OCI-LY1 (cell line): ENCODE measurements at regions not wholly inside any gene's neighbourhood (a gene's known extent, or its start where the extent isn't known, plus 50 kb on each side); places are given as distances from the start of the nearest gene placed in this dataset.
A peak's percentile ranks its signal among the peaks of the same experiment; 100 is the strongest.

Source experiments
- H2AFZ ChIP-seq: fragments of 200-600 bp; sonication (generic), shearing (Covaris generic); 2 replicates; pipeline ENCODE4 v1.6.0; 2014; ENCODE audit warnings: antibody characterized with exemption, mild to moderate bottlenecking, low read length
- H3F3A ChIP-seq: fragments of 200-600 bp; sonication (generic), shearing (Covaris generic); 2 replicates; pipeline ENCODE4 v1.6.0; 2014; ENCODE audit warnings: mild to moderate bottlenecking, antibody characterized with exemption, low read length, moderate library complexity; ENCODE audit not compliant: insufficient read depth
- H3K27ac ChIP-seq: fragments of 200-600 bp; sonication (generic); 2 replicates; pipeline ENCODE4 v1.5.1; 2014; ENCODE audit warnings: low read length, mixed run types, mild to moderate bottlenecking, low read depth; ENCODE audit not compliant: poor library complexity, severe bottlenecking
- H3K27me3 ChIP-seq: fragments of 200-600 bp; sonication (generic); 2 replicates; pipeline ENCODE4 v1.6.0; 2014; ENCODE audit warnings: antibody characterized with exemption, mild to moderate bottlenecking, low read length, moderate library complexity; ENCODE audit not compliant: insufficient read depth
- H3K36me3 ChIP-seq: fragments of 200-600 bp; sonication (generic); 2 replicates; pipeline ENCODE4 v1.6.1; 2014; ENCODE audit warnings: mild to moderate bottlenecking, antibody characterized with exemption, low read length, moderate library complexity, mixed read lengths; ENCODE audit not compliant: insufficient read depth
- H3K4me1 ChIP-seq: fragments of 200-600 bp; sonication (generic); 2 replicates; pipeline ENCODE4 v1.5.1; 2014; ENCODE audit warnings: mild to moderate bottlenecking, low read length, moderate library complexity; ENCODE audit not compliant: insufficient read depth, severe bottlenecking
- H3K4me2 ChIP-seq: fragments of 200-600 bp; sonication (generic), shearing (Covaris generic); 2 replicates; pipeline ENCODE4 v1.6.1; 2014; ENCODE audit warnings: low read length
- H3K4me3 ChIP-seq: fragments of 200-600 bp; sonication (generic); 2 replicates; pipeline ENCODE4 v1.5.1; 2014; ENCODE audit warnings: low read length, low read depth, mild to moderate bottlenecking, mixed read lengths; ENCODE audit not compliant: poor library complexity, severe bottlenecking
- H3K79me2 ChIP-seq: fragments of 200-600 bp; shearing (Covaris generic); 2 replicates; pipeline ENCODE4 v1.6.1; 2016; ENCODE audit warnings: mixed run types, low read length, mixed read lengths; ENCODE audit not compliant: insufficient read depth
- H3K9ac ChIP-seq: fragments of 200-600 bp; sonication (generic), shearing (Covaris generic); 2 replicates; pipeline ENCODE4 v1.6.1; 2014; ENCODE audit warnings: mild to moderate bottlenecking, low read length, mixed read lengths
- H3K9me2 ChIP-seq: fragments of 200-600 bp; sonication (generic), shearing (Covaris generic); 2 replicates; pipeline ENCODE4 v1.6.1; 2014; ENCODE audit warnings: low read depth, mild to moderate bottlenecking, low read length, mixed read lengths
- H3K9me3 ChIP-seq: fragments of 200-600 bp; shearing (Covaris generic); 2 replicates; pipeline ENCODE4 v1.6.1; 2014; ENCODE audit warnings: low read length, mixed read lengths
- H4K20me1 ChIP-seq: fragments of 200-600 bp; sonication (generic), shearing (Covaris generic); 2 replicates; pipeline ENCODE4 v1.6.0; 2016; ENCODE audit warnings: mild to moderate bottlenecking, low read length; ENCODE audit not compliant: insufficient read depth
- CTCF ChIP-seq: fragments of 200-600 bp; sonication (generic), shearing (Covaris generic); IDR thresholded peaks from 2 replicates; pipeline ENCODE4 v1.5.1; 2017; ENCODE audit warnings: mild to moderate bottlenecking, antibody characterized with exemption, low read length, moderate library complexity, mixed read lengths
- EZH2 ChIP-seq: fragments of 200-600 bp; sonication (generic), shearing (Covaris generic); IDR thresholded peaks from 2 replicates; pipeline ENCODE4 v1.8.0; 2017; ENCODE audit warnings: borderline replicate concordance, mixed run types, mild to moderate bottlenecking, antibody characterized with exemption, low read length, moderate library complexity, mixed read lengths

DNA sequence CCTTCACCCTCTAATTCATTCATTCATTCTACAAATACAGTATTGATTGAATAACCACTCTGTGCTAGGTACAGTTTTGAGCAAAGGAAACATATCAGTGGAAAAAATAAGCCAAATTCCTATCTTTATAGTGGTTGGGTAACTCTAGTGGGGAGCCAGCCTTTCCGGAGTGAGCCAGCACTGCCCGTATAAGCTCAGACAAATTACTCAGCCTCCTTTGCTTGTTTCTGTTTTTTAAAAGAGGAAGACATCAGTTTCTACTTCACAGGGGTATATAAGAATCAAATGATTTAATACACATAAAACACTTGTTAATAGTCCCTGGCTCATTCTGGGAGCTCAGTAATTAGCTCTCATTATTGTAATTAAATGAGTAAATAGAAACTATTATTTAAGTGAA lies 238.2 kb upstream of the MAD2L1 start:
- TF ChIP-seq EZH2 (no peak), CTCF (no peak)
- Histone ChIP-seq H3K4me3 (peak overlapping the region; percentile 4), H3K9me3 (no peaks in the 10 kb centered on the region), H3K4me1 (peaks cover 21% of the 10 kb centered on the region), H3K4me2 (peak overlapping the region; percentile 53), H3K79me2 (no peaks in the 10 kb centered on the region), H3F3A (no peaks in the 10 kb centered on the region), H3K9ac (peak overlapping the region; percentile 35), H3K36me3 (no peaks in the 10 kb centered on the region; the same call in 1 of the 2 replicates), H3K27ac (peak overlapping the region; percentile 88), H3K27me3 (no peaks in the 10 kb centered on the region), H3K9me2 (no peaks in the 10 kb centered on the region), H4K20me1 (no peaks in the 10 kb centered on the region), H2AFZ (peak overlapping the region; percentile 67)

DNA sequence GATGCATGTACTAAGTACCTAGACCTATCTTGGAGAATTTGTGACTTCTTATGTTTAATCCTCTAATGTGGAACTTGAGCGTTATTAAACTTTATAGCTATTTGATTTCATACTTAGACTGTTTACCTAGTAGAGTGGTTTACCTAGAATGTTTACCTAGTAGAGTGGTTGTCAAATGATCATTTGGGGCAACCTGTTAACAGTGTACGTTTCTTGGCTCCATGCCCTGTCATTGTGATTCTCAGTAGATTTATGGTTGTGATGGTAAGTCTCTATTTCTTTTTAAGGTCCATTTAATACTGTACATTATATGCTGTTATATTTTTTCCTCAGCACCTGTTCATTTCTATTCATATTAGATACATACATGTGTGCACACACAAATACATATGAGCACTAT lies 233.0 kb upstream of the MAD2L1 start:
- H3K27me3 ChIP-seq, result no peaks in the 10 kb centered on the region
- H4K20me1 ChIP-seq, result no peaks in the 10 kb centered on the region
- no peak overlapping the region for H3K9ac ChIP-seq
- H3K27ac ChIP-seq, result no peak overlapping the region
- no peak overlapping the region for H3K4me3 ChIP-seq
- no peak overlapping the region for H2AFZ ChIP-seq
- no peaks in the 10 kb centered on the region for H3F3A ChIP-seq
- H3K4me2 ChIP-seq, result no peak overlapping the region
- H3K9me3 ChIP-seq, result 0 out of 2 replicates have a peak, but pooled peaks cover 2% of the 10 kb centered on the region
- H3K79me2 ChIP-seq, result no peaks in the 10 kb centered on the region
- no peaks in the 10 kb centered on the region for H3K36me3 ChIP-seq
- TF ChIP-seq CTCF (no peak), EZH2 (no peak)
- peaks cover 12% of the 10 kb centered on the region for H3K4me1 ChIP-seq
- no peaks in the 10 kb centered on the region for H3K9me2 ChIP-seq

- Histone ChIP-seq H3K9me2 (no peaks in the 10 kb centered on the region), H3F3A (no peaks in the 10 kb centered on the region), H3K4me3 (no peak overlapping the region), H3K27me3 (no peaks in the 10 kb centered on the region), H3K4me2 (no peak overlapping the region), H3K9ac (no peak overlapping the region), H3K27ac (no peak overlapping the region), H3K79me2 (no peaks in the 10 kb centered on the region), H3K36me3 (no peaks in the 10 kb centered on the region), H3K9me3 (0 out of 2 replicates have a peak, but pooled peaks cover 2% of the 10 kb centered on the region), H2AFZ (no peak overlapping the region), H4K20me1 (no peaks in the 10 kb centered on the region), H3K4me1 (no peaks in the 10 kb centered on the region)
- TF ChIP-seq EZH2, result no peak
- TF ChIP-seq CTCF, result no peak
These were observed 226.7 kb upstream of the MAD2L1 start for GRCh38 chr4:120293341-120293740.
